ENCODE measurements at regions not wholly inside any gene's neighbourhood (a gene's known extent, or its start where the extent isn't known, plus 50 kb on each side); places are given as distances from the start of the nearest gene placed in this dataset.

DNA sequence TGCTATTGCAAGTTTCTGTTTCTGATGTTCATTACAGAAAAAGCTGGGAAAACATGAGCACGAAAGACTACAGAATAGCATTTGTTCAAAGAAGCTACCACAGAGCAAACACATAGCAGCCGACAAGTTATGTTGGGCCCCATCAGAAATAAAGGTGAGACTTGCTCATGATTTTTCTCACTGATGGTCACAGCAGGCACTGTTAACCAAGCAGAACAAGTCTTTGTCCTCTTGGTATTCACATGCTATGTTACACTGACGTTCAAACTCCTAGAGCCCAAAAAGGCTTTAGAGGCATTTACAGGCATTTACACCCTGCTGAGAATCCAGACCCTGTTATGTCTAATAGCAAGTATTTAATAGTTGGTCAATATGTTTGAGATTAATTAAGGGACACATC, 235.0 kb upstream of the HNMT start:
- intact Hi-C loops (cut with micrococcal nuclease), result no loop called here

DNA sequence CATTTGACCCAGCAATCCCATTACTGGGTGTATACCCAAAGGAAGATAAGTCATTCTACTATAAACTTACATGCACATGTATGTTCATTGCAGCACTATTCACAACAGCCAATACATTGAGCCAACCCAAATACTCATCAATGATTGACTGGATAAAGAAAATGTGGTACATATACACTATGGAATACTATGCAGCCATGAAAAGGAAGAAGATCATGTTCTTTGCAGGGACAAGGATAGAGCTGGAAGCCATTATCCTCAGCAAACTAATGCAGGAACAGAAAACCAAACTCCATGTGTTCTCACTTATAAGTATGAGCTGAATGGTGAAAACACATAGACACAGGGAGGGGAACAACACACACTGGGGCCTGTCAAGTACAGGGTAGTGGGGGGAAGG, 226.7 kb upstream of the HNMT start:
- intact Hi-C loops (cut with micrococcal nuclease), result no loop called here

- intact Hi-C loops (cut with micrococcal nuclease), result no loop called here
Measured at GRCh38 chr2:137741784-137742362, 222.4 kb upstream of the HNMT start.

GRCh38 chr2:137747509-137747908, 216.8 kb upstream of the HNMT start:
- intact Hi-C loops (cut with micrococcal nuclease), result no loop called here

DNA sequence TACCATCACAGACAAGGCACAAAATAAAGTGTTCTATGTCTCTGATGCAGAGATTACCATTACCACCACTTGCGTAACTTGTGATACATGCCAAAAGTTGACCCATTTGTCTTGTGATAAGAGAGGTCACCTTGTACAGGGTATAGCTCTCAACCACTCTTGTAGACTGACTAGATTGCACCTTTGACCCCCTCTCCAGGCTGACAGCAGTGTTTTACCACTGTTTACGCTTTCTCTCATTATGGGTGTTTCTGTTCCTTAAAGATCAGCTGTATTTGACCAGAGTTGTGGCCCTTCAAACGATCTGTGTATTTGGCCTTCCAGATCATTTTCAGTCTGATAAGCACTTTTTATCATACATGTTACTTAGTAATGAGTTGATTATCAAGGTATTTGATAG, 215.7 kb upstream of the HNMT start:
- intact Hi-C loops (cut with micrococcal nuclease), result no loop called here

DNA sequence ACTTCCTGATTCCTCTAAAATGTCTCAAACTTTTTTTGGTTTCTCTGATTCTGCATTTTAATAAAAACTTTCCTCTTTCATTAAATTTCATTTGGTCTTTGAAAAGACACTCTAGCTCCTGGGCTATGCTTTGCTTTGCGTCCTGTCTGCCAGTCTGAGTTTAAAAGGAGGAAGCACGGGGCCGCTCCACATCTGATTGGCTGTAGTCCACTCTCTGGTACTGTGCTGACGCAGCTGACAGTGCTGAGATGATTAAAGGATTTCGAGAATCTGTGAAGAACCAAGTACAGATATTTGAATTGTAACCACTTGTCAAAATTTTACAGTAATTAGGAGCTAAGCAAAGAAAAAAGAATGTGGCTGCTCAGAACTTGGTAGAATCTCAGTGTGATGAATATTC, 199.6 kb upstream of the HNMT start:
- intact Hi-C loops (cut with micrococcal nuclease), result no loop called here

GRCh38 chr2:137769406-137769805, 194.9 kb upstream of the HNMT start:
- intact Hi-C loops (cut with micrococcal nuclease), result no loop called here

DNA sequence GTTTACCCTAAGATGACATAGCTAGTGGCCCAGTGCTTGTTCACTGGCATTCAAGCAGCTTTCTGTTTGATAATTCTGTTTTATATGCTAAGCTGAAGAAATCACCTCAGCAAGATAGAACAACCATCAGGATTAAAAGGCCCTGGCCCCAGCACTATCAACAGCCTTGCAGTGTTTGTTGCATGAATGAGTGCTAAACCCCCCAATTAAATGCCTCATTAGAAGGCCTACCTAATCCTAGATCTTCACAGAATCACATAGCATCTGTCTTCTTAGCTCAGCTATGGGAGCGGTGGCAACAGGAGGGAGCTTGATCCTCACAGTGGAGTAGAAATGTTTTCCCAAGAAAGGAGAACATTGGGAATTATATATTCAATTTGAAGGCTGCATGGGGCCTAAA, 194.1 kb upstream of the HNMT start:
- intact Hi-C loops (cut with micrococcal nuclease), result no loop called here

- intact Hi-C loops (cut with micrococcal nuclease), result no loop called here
Measured at GRCh38 chr2:137771064-137771463, 193.2 kb upstream of the HNMT start.

- intact Hi-C loops (cut with micrococcal nuclease), result no loop called here
Measured at GRCh38 chr2:137772451-137772850, 191.8 kb upstream of the HNMT start.

DNA sequence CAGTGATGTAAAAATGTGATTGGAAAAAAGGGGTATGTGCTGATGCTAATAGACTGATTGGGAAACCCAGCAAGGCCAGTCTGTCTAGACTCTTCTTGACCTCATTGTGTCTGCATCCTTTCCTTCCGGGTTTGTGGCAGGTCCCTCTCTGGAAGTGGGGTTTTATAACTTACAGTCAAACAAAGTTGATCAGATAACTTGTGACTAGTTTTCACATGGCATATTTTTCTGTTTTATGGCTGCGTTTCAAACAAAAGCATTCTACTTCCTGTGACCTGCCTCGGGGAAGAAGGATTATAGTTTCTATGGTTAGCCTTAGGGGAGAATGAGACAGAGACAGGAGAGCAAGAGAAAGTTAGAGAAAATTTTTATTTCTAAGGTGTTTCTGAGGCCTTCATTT, 188.7 kb upstream of the HNMT start:
- intact Hi-C loops (cut with micrococcal nuclease), result no loop called here

DNA sequence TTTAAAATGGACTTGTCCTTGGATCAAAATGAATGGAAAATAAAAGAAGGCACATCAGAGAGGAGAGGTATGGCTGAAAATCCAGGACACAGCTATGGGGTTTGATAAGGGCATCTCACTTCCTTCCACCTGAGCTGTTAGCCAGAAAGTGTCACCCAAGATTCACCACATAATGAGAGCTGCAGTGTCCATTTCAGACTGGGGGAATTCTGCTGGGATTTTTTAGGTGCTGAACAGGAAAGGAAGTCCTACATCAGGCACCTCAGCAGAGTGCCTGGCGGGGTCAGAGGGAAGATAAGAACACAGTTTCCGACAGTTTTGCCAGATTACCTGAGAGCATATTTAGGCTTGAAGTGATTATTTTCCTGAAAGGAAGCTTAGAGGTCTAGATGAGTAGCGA, 187.6 kb upstream of the HNMT start:
- intact Hi-C loops (cut with micrococcal nuclease), result no loop called here

DNA sequence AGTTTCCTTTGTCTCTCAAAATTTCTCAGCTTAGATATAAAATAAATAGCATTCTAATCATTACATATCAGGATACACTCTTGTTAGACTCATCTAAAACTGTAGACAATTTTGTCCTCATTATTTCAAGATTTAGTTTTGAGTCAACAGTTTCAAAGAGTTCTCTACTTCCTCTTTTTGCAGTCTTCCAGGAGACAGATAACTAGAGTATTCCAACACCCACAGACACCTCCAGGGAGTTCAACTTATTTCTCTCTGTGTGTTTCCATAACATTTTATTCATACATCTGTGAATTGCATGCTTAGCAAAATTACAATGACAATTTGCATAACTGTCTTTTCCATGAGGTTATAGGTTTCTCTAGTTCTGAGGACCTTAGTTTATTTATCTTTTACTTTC, 166.6 kb upstream of the HNMT start:
- intact Hi-C loops (cut with micrococcal nuclease), result no loop called here

- intact Hi-C loops (cut with micrococcal nuclease), result no loop called here
Measured at GRCh38 chr2:137799600-137799999, 164.7 kb upstream of the HNMT start.

- intact Hi-C loops (cut with micrococcal nuclease), result no loop called here
Measured at GRCh38 chr2:137800386-137800785, 163.9 kb upstream of the HNMT start.

- intact Hi-C loops (cut with micrococcal nuclease), result no loop called here
Measured at GRCh38 chr2:137801228-137801627, 163.0 kb upstream of the HNMT start.

DNA sequence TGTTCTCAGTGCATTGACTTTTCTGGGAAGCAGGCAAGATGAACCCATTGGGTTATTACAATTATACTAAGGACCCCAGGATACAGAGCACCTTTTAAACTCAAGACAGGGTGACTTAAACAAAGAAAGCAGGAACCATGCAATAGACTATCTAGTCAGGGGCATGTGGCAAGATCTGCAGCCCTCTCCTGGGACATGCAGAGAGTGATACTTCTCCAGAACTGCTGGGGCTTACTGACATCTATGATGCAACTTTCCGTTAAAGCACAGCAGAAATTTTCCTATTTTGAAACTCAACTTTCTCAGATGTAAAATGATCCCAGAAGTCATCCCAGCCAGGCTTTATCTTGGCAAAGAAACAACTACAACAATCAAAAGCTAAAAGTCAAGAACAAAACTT, 162.2 kb upstream of the HNMT start:
- intact Hi-C loops (cut with micrococcal nuclease), result no loop called here

- intact Hi-C loops (cut with micrococcal nuclease), result no loop called here
Measured at GRCh38 chr2:137806068-137806805, 158.0 kb upstream of the HNMT start.

- intact Hi-C loops (cut with micrococcal nuclease), result no loop called here
Measured at GRCh38 chr2:137809252-137809651, 155.0 kb upstream of the HNMT start.

GRCh38 chr2:137809837-137810236, 154.4 kb upstream of the HNMT start:
- intact Hi-C loops (cut with micrococcal nuclease), result no loop called here

DNA sequence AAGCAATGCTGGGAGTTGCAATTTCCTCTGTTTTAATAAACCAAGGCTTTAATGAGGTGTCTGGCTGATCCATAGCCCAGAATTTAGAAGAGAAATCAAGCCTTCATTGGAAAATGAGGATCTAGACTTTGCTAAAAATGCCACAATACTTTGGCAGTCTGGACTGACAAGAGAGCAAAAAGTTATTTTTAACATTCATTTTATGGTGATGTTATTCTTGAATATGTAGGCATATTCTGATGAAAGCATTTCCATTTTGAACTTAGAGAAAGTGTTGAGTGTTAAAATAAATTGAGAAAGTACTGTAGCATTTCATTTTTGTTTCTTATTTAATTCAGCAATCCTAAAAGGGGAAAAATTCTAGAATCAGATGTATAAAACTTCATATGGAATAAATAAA, 151.8 kb upstream of the HNMT start:
- intact Hi-C loops (cut with micrococcal nuclease), result no loop called here

- intact Hi-C loops (cut with micrococcal nuclease), result no loop called here
Measured at GRCh38 chr2:137813176-137813575, 151.1 kb upstream of the HNMT start.

- intact Hi-C loops (cut with micrococcal nuclease), result no loop called here
Measured at GRCh38 chr2:137817058-137817457, 147.2 kb upstream of the HNMT start.
